ENCODE measurements at regions not wholly inside any gene's neighbourhood (a gene's known extent, or its start where the extent isn't known, plus 50 kb on each side); places are given as distances from the start of the nearest gene placed in this dataset.

DNA sequence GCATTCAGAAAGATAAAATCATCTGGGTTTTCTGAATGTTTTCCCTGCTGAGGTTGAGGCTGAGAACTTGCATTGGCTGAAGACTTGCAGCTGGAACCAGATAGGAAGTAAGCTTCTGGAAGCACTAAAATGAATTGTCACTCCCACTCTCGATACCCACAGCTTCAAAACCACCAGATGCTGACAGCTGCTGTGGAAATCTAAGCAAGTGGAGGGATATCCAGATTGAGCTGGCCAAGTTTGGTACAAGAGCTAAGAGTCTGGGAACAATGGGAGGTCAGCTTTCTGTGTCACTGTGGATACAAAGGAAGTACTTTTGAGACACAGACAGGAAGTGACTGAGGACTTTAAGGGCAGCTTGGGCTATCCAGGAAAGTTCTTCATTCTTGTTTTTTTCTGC lies 51.3 kb upstream of the CD44 start:
- Histone ChIP-seq H3K4me3 (ENCODE audit: low read depth, low read length) (no peak overlapping the region), H3K27me3 (ENCODE audit: control insufficient read depth, insufficient read depth, low read length) (no peaks in the 10 kb centered on the region), H3K36me3 (ENCODE audit: control insufficient read depth, insufficient read depth, low read length) (no peaks in the 10 kb centered on the region)
- TF ChIP-seq, protein P1, sequence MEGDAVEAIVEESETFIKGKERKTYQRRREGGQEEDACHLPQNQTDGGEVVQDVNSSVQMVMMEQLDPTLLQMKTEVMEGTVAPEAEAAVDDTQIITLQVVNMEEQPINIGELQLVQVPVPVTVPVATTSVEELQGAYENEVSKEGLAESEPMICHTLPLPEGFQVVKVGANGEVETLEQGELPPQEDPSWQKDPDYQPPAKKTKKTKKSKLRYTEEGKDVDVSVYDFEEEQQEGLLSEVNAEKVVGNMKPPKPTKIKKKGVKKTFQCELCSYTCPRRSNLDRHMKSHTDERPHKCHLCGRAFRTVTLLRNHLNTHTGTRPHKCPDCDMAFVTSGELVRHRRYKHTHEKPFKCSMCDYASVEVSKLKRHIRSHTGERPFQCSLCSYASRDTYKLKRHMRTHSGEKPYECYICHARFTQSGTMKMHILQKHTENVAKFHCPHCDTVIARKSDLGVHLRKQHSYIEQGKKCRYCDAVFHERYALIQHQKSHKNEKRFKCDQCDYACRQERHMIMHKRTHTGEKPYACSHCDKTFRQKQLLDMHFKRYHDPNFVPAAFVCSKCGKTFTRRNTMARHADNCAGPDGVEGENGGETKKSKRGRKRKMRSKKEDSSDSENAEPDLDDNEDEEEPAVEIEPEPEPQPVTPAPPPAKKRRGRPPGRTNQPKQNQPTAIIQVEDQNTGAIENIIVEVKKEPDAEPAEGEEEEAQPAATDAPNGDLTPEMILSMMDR (IDR thresholded peaks at IDR 0.05; ENCODE audit: insufficient read depth, low read length, poor library complexity, severe bottlenecking): no peak
- no peak for DNase-seq (ENCODE audit: low read depth)

DNA sequence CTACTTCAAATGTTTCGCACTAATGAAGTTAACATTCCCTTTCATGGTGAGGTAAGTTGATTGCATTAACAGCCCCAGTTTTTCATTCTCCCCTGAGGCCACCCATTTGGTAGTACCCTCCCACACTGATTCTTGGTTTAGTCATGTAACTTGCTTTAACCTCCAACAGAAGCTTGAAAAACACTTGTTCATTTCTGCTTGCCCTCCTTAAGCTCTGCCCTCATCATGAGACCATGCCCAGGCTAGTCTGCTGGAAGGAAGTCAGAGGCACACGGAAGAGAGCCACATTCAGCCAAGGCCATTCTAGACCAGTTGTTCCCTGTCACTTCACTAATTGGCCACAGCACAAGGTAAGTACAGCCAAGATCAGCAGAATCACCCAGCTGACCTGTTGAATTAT lies 50.7 kb upstream of the CD44 start:
- TF ChIP-seq, protein P1 (IDR thresholded peaks at IDR 0.05; ENCODE audit: insufficient read depth, low read length, poor library complexity, severe bottlenecking): no peak
- no peaks in the 10 kb centered on the region for H3K36me3 ChIP-seq (ENCODE audit: control insufficient read depth, insufficient read depth, low read length)
- no peak overlapping the region for H3K4me3 ChIP-seq (ENCODE audit: low read depth, low read length)
- no peak for DNase-seq (ENCODE audit: low read depth)
- no peaks in the 10 kb centered on the region for H3K27me3 ChIP-seq (ENCODE audit: control insufficient read depth, insufficient read depth, low read length)

DNA sequence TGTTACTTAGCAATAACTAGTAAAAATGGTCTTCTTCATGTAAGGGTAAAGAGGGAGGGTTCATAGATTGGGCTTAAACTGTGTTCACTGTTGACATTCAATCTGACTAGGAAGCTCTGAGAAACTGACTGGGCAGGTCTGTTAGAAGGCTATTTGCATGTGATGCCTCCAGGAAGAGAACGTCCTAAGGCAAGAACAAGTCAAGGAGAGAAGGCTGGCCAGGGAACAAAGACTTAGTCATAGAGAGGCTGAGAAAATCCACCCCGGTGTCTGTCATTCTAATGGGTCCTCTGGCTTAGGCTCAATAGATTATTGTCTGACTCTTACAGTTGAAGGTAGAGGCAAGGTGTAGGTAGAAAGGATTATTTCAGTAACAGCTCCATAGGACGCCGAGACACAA lies 50.3 kb upstream of the CD44 start:
- Histone ChIP-seq H3K4me3 (ENCODE audit: low read depth, low read length) (no peak overlapping the region), H3K27me3 (ENCODE audit: control insufficient read depth, insufficient read depth, low read length) (no peaks in the 10 kb centered on the region), H3K36me3 (ENCODE audit: control insufficient read depth, insufficient read depth, low read length) (no peaks in the 10 kb centered on the region)
- TF ChIP-seq, protein P1 (IDR thresholded peaks at IDR 0.05; ENCODE audit: insufficient read depth, low read length, poor library complexity, severe bottlenecking): no peak
- DNase-seq (ENCODE audit: low read depth): no peak

Data from kidney epithelial cell (primary cell).